Head of caudate nucleus (tissue), 42 donors: ENCODE measurements at regions not wholly inside any gene's neighbourhood (a gene's known extent, or its start where the extent isn't known, plus 50 kb on each side); places are given as distances from the start of the nearest gene placed in this dataset.

ENCODE experiments used
- DNase-seq, 42 donors: peaks; one replicate each; pipeline versions ENCODE4 v3.0.0 to v3.0.0-alpha.2; 2020 to 2021; ENCODE audit warnings: mixed read lengths in 7 of 42
- intact Hi-C: fragments of 100-400 bp; cut with DNase I; formaldehyde crosslinking; loops from one replicate; pipeline ENCODE4 v1.15.0; 2022

DNA sequence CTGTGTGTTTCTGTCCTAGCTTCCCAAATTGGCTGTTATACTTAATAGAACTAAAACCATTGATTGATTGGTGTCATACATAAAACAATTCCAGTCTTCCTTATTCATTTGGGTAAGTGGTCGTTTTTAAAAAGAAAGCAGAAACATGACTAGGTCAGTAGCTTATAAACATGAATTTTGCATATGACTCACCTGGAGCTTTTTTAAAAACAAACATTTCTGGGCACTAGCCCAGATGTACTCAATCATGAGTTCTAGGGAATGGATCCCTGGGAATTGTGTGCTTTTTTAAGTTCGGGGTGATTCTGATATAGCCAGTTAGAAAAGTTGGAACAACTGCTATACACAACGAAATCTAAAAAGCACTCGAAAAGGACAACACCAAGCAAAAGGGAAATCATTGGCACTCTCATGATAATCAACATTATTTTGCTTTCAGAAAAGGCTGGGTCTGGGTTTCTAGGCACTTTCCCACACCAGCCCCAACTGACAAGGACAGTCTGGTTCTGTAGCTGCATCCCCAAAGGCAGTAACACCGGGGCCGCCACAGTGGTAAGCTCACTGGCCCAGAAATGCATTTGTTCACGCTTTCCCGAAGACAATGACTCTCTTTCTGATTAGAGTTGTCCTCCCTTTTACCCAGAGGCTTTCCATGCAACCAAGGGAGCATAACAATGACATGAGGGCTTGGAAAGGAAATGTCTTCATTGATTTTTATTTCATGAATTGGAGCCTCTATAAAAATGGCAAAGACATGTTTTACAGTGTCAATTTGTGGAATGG, 664.9 kb upstream of the WWC1 start:
- no peak for DNase-seq
- intact Hi-C loops: no loop called here

DNA sequence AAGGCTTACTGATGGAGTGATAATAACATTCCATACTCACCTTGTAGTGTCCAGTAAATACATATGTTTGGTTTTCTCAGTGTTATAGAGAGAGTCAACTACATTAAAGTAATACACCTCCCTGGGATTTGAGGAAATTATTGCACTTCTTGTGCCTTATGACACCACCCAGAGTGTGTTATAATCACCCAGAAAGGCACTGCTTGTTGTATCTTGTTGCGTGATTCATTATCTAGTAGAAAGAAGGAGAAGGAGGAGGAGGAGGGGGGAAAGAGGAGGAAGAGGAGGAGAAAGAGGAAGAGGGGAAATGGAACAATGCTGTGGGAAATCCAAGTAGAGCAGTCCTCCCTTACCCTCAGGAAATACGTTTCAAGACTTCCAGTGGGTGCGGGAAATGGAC, 661.8 kb upstream of the WWC1 start:
- DNase-seq: no peak
- intact Hi-C loops: no loop called here

DNA sequence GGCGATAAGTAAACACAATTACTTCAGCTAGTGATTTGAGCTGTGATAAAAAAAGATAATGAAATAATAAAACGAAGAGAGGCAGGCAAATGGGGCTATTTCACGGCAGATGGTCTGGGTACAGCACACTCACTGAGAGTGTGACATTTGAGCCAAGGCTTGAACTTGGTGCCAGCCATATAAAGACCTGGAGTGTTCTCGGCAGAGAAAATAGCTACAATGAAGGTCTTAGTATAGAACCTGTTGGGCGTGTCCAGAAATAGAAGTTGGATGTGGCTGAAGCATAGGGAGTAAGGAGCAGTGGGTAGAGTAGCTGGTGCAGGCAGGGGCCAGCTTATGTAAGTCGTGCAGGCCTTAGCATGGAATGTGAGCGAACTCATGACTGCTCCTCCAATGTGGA, 660.3 kb upstream of the WWC1 start:
- no peak for DNase-seq
- intact Hi-C loops: no loop called here

DNA sequence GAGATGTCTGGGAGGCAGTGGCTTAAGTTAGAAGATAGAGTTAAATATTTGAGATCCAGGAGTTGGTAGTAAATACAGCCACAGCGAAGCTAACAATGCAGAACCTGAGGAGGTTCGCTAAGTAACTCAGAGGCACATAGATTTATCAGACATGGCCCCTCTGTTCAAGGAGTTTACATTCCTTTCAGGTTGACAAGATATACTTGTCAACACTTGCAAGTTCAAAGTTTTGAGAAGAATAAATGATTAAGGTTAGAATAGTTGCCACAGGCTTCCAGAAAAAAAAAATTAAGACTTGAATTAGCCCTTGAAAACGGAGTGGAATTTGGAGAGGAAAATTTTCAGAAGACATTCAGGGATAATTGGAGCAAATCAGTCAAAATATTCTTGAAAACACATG, 658.3 kb upstream of the WWC1 start:
- DNase-seq: no peak
- intact Hi-C loops: no loop called here

DNA sequence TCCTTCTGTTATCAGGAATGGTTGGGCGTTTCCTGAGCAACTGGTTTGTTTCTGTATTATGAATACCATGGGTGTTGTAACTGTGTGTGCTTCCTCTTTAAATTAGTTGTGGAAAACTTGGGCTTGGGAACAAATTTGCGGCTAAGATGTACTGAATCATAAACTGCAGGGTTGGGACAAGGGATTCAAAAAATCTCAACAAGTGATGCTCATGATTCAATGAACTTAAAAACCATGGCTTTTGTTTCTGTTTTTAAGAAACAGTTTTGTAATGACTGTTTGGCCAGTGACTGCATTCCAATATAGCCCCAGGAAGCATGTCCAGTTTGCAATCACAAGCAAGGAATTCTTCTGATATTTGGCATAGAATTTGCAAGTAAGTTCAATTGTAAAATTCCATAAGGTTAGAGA, 657.5 kb upstream of the WWC1 start:
- DNase-seq: no peak
- intact Hi-C loops: no loop called here

DNA sequence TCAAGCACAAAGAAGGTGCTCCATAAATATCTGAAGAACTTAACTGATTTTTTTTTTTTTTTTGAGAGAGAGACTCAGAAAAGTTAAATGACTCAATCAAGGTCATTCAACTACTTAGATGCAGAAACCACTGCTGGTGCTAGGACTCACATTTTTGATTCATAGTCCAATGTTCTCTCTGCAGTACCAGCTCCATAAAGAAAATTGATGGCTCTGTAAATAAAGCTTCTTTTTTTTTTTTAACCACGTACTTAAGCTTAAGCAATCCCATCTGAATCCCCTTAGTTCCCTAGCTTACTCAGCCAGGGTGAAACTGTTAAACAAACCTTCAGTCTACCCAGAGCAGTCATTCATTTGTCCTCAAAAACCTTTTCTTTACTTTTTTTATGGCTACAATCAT, 657.0 kb upstream of the WWC1 start:
- no peak for DNase-seq
- intact Hi-C loops: no loop called here

DNA sequence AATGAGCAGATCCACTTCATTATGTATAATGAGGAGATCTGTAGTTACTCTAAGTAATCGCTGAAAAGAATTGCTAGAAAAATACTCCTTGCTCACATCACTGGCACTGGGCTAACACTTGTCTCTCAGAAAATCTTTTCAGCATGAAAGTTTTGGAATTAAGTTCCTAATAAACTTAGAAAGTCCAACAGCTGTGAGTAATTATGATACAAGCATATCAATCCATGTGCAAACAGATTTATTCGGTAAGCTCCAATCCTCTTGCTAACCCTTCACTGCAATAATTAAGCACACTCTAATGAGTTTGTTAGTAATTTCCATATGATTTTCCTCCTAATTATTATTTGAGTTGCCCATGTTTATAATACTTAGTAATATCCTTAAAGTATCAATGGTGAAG, 652.6 kb upstream of the WWC1 start:
- no peak for DNase-seq
- intact Hi-C loops: no loop called here

DNA sequence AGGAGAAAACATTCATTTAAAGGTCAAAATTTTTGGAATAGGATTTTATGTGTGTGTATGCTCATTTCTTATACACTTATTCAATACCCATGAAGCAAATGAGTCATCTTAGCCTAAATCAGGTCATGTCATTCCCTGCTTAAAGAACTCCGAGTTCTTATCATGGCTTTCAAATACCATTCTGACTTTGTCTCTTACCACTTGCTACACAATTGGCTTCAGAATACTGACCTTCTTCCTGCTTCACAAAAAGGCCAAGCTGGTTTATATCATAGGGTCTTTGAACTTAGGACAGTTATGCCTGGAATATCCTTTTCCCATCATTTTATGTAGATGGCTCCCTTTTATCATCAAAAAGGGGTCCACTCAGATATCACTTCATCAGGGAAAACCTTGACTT, 652.2 kb upstream of the WWC1 start:
- intact Hi-C loops: no loop called here
- DNase-seq: no peak

DNA sequence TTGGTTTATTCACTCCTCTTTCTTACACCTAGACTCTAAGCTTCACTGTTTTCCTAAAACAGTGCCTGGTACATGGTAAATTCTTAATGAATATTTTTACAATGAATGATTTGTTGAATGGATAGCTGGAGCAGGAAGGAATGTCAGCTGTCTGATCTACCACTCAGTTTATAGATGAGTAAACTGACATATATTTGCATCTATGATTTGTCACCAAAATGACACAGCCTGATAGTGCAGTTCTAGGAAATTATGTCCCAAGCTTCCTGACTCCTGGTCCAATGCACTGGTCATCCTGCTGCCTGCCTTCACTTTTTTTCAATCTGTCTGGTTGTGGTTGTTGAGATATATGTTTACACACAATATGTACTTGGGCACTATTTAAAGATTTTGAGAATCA, 651.7 kb upstream of the WWC1 start:
- no peak for DNase-seq
- intact Hi-C loops: no loop called here

DNA sequence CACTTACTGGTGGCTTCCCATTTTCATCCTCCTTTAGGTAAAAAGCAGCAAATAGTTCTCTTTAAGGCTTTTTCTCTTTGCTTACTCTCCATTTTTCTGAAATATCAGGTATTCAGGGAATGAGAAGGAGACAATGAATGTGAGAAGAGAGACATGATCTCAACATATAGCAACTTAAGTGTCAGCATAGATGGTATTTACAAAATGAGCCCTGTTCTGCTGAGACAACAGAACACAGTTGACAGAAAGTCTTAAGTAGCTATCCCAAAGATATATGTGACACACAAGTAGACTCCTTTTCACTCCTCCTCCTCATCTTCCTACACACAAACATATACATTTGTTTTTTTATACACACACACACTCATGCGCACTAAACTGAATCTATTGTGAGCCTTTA, 649.3 kb upstream of the WWC1 start:
- no peak for DNase-seq
- intact Hi-C loops: no loop called here

DNA sequence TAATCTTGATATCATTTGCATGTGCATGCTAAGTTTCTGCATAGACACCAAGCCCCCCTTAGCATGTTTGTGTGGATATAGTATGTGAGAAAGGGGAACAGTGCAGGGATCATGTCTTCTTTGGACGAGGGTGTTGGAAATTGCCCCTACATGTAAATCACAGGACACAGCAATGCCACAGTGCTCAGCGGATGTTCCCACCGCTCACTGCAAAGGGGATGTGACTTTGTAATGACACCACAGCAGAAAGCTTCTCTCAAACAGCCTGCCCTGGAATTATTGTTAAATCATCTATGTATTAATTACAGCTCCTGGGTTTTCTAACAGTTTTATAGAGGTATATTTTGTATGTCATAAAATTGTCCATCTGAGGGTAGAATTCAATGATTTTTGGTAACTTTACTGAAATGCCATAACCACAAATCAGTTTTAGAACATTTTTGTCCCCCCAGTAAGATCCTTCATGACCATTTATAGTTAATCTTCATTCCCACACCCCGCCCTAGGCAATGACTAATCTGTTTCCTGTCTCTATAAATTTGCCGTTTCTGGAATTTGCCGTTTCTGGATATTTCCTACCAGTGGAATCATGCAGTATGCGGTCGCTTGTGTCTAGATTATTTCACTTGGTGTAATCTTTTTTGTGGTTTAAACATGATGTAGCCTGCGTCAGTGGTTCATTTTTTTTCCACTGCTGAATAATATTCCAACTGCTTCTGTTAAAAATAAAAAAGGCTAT, 648.5 kb upstream of the WWC1 start:
- DNase-seq: peak in 15 of 42 donors; percentile 4 to 57 (median 26)
- intact Hi-C loops: no loop called here

DNA sequence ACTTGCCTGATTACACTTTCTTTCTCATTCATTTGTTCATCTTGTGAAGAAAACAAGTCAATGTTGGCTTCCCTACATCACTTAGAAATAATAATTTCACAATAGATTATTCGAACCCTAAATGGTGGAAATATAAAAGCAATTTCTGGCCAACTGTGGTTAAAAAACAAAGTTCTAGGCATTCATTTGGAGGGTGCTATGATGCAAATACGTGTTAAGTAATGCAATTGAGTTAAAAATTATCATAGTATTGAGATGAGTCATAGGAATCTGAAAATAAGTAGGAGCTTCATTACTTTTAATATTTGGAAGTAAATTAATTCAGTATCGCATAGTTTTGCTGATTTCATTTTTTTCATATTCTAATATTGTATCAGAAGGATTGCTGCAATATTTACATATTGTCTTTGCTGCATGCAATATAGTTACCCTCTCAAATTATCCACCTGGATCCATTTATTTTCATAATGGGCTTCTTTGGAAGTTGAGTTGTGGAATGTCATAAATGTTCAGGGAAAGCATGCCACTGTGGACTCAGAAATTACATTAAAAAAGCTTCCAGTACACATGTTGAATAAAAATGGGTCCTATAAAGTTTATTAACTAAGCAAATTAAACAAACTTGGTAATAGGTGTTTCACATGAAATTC, 647.7 kb upstream of the WWC1 start:
- intact Hi-C loops: no loop called here
- no peak for DNase-seq

DNA sequence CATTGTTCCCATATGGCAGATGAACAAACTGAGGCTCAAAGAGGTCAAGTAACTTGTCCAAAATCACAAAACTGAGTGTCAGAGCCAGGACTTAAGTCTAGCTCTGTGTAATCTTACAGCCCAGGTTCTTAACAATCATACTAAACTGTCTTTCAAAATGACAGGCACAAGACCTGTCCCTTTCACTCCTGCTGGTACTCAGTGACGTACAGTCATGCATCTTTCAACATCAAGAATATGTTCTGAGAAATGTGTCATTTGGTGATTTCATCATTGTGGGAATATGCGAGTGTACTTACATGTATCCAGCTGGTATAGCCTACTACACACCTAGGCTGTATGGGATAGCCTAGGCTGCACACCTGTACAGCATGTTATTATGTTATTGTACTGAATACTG, 646.8 kb upstream of the WWC1 start:
- intact Hi-C loops: no loop called here
- DNase-seq: no peak

DNA sequence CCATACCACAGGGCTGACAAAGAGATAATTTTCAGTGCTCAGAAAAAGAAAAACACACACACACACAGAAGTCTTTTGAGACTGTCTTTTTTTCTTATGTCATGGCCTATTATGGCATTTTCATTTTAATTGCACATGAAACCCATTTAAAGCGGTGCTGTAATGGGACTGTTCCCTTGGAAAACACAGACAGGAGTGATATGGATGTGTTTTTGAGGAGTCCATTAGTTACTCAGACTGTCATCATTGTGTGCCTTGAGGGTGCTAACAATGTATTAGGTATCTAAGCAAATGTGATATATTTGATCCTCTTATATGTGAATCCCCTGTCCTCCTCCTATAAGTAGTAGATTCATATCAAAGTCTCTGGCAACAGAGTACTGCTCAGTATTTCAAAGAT, 642.0 kb upstream of the WWC1 start:
- DNase-seq: no peak
- intact Hi-C loops: no loop called here

DNA sequence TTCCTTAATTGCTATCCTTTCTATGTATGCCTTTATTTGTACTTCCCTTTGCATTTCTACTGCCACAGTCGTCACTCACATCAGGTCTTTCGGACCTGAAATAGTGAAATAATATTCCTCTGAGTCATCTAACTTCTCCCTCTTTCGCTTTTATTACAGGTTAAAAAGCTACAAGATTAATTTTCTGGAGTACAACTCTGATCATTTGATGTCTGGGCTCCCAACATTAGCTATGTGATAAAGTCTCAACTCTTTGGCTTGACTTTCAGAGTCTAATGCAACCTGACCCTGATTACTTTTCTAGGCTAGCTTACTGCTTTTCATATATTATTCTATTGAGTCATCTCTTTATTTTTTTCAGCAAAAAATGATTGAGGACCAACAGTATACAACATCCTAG, 638.8 kb upstream of the WWC1 start:
- no peak for DNase-seq
- intact Hi-C loops: no loop called here

DNA sequence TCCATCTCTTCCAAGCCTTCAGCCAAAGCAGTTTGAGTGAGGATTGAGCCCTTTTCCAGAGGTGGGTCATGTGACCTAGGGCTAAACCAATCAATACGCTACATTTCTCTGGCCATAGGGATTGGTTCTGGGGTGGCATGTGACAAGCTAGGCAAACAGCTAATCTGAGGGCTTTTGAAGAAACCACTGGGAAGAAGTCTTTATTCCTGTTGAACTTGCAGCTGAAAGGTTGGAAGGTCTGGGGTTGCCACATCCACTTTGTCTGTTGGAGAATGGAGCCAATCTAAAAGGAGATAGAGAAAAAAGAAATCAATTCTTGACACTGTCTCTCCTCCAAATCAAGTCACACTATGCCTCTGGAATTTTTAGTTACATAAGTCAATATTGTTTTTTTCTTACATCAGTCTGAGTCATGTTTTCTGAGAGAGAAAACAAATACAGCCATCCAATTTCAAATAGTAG, 637.8 kb upstream of the WWC1 start:
- DNase-seq: no peak
- intact Hi-C loops: no loop called here

DNA sequence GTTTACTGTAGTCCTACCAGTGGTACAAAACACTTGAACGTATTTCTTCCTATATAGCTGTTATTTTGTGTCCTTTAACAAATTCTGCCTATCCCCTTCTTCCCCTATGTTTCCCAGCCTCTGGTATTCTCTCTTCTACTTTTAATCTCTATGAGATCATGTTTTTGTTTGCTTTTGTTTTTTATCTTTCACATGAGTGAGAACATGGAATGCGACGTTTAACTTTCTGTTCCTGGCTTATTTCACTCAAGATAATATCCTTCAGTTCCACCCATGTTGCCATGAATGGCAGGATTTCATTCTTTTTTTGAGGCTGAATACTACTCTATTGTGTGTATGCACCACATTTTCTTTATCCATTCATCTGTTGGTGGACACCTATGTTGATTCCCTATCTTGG, 634.4 kb upstream of the WWC1 start:
- DNase-seq: no peak
- intact Hi-C loops: no loop called here

DNA sequence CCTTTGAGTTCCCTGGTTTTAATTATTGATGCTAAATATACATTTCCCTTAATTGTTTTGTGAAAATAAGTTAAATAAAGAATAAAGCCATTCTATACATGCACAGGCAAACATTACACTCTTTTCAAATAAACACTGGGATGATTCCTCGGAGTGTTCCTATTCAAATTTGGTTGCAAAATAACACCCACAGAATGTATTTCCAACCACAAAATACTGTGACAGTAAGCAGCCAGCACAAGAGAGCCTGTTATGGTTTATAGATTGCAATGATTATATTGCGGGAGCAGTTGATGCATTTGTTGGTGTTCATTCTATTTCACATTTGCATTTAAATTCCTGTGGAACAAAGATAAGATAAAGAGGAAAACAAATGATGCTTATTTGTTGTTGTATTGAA, 632.6 kb upstream of the WWC1 start:
- intact Hi-C loops: no loop called here
- DNase-seq: no peak

DNA sequence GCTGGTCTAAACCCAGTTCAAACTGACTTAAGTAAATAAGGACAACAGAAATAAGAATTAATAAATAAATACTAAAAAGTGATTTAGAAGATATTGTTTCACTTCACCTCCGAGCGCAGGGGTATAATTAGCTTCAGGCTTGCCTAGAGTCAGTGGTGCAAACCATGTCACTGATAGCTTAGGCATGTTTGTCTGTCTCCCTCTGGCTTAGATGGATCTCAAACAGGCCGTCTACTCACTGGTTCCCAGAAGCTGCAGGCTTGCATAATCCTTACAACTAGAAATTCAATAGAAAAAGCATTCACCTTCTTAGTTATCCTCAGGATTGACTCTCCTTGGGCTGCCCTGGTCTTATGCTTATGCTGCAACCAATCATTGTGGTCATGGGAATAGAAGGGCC, 629.8 kb upstream of the WWC1 start:
- no peak for DNase-seq
- intact Hi-C loops: no loop called here

DNA sequence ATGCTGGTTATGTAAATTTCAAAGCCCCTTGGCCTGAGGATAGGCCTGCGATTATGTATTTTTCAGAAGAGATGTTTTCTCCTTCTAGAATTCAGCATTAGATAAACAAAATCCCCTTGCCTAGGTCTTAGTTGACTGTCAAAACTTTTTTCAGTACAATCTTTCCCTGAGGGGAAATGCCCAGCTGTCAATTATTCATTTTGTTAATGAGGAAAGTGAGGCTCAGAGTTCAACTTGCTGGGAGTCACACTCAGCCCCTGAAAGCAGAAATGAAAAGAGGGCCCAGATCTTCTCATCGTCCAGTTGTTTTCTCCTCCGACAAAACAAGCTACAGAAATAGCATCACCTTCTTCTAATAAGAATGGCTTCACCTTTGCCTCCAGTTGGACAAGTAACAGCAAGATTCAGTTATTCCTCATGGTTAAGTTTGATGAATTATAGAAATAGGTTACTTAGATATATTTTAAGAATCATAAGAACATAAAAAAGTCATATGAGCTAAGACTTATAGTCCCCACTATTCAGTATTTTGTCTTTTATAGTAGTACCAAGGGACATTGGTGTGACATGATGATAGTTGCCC, 627.1 kb upstream of the WWC1 start:
- DNase-seq: no peak
- intact Hi-C loops: no loop called here
